ENCODE measurements at regions not wholly inside any gene's neighbourhood (a gene's known extent, or its start where the extent isn't known, plus 50 kb on each side); places are given as distances from the start of the nearest gene placed in this dataset.

DNA sequence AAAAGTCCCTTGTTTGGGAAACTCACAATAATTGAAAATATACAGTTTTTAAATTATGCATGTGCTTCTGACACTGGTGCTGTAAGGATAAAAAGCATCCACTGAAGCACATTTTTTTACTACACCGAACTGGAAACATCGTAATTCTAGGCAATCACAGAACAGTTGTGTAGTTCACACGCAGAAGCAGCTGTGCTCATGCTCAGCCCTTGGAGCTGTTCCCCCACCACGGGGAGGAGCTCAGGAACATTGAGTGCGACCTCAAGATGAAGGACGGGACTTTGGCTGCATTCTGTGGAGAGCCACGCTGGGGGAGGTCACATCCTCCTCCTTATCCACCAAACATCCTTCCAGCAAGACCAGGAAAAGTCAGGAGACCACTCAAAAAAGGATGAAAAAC is 466.3 kb upstream of the CDH4 start (continued):
- TF ChIP-seq RNF2 (IDR thresholded peaks at IDR 0.05; ENCODE audit: borderline replicate concordance, low read depth, low read length, missing control alignments, poor library complexity, severe bottlenecking): no peak
- TF ChIP-seq KDM5A (IDR thresholded peaks at IDR 0.05; ENCODE audit: low read length): no peak
- TF ChIP-seq, protein P1, sequence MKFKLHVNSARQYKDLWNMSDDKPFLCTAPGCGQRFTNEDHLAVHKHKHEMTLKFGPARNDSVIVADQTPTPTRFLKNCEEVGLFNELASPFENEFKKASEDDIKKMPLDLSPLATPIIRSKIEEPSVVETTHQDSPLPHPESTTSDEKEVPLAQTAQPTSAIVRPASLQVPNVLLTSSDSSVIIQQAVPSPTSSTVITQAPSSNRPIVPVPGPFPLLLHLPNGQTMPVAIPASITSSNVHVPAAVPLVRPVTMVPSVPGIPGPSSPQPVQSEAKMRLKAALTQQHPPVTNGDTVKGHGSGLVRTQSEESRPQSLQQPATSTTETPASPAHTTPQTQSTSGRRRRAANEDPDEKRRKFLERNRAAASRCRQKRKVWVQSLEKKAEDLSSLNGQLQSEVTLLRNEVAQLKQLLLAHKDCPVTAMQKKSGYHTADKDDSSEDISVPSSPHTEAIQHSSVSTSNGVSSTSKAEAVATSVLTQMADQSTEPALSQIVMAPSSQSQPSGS (IDR thresholded peaks at IDR 0.05; ENCODE audit: low read length): no peak
- TF ChIP-seq TAF1 (IDR thresholded peaks at IDR 0.05; ENCODE audit: low read depth, low read length): no peak

Measured in H1 (cell line).